Osteoblast (primary cell): ENCODE measurements at regions not wholly inside any gene's neighbourhood (a gene's known extent, or its start where the extent isn't known, plus 50 kb on each side); places are given as distances from the start of the nearest gene placed in this dataset.

ENCODE experiments used
- DNase-seq: peaks from one replicate; pipeline ENCODE4 v3.0.0; 2011; ENCODE audit warnings: low spot score, mixed read lengths; ENCODE audit not compliant: insufficient read length; ENCODE audit errors: missing footprints
- H2AFZ ChIP-seq: 2 replicates; pipeline ENCODE4 v1.6.0; 2011; ENCODE audit warnings: mild to moderate bottlenecking, low read length
- H3K27ac ChIP-seq: 2 replicates; pipeline ENCODE4 v1.5.1; 2011; ENCODE audit warnings: mild to moderate bottlenecking, low read depth, low read length, moderate library complexity
- H3K27me3 ChIP-seq: 2 replicates; pipeline ENCODE4 v1.6.0; 2012; ENCODE audit warnings: mild to moderate bottlenecking, control low read depth, inconsistent platforms, low read length, moderate library complexity; ENCODE audit not compliant: insufficient read depth
- H3K36me3 ChIP-seq: 2 replicates; pipeline ENCODE4 v1.5.1; 2011; ENCODE audit warnings: mild to moderate bottlenecking, low read length, control low read depth, moderate library complexity; ENCODE audit not compliant: insufficient read depth
- H3K4me1 ChIP-seq: 2 replicates; pipeline ENCODE4 v1.5.1; 2011; ENCODE audit warnings: mild to moderate bottlenecking, low read length, control low read depth, moderate library complexity; ENCODE audit not compliant: insufficient read depth
- H3K4me2 ChIP-seq: 2 replicates; pipeline ENCODE4 v1.6.0; 2011; ENCODE audit warnings: mild to moderate bottlenecking, low read length; ENCODE audit not compliant: insufficient read depth
- H3K4me3 ChIP-seq: fragments of 200-600 bp; sonication (generic); 3 replicates; pipeline ENCODE4 v1.5.1; 2012; ENCODE audit warnings: mild to moderate bottlenecking, low read length, inconsistent platforms; ENCODE audit not compliant: insufficient read depth
- H3K79me2 ChIP-seq: 2 replicates; pipeline ENCODE4 v1.6.0; 2012; ENCODE audit warnings: mild to moderate bottlenecking, low read length, control low read depth, inconsistent platforms; ENCODE audit not compliant: insufficient read depth
- H3K9me3 ChIP-seq: 2 replicates; pipeline ENCODE4 v1.5.1; 2011; ENCODE audit warnings: low read depth, low read length, control low read depth
- H4K20me1 ChIP-seq: 2 replicates; pipeline ENCODE4 v1.6.0; 2012; ENCODE audit warnings: mild to moderate bottlenecking, low read length, control low read depth; ENCODE audit not compliant: insufficient read depth
- CTCF ChIP-seq: IDR thresholded peaks from 2 replicates; pipeline ENCODE4 v1.5.1; 2011; ENCODE audit warnings: mild to moderate bottlenecking, low read depth, low read length, moderate library complexity; ENCODE audit errors: extremely low read depth

GRCh38 chr20:19812056-19812455 lies 54.0 kb downstream of the RIN2 start:
- H3K27ac ChIP-seq: peak overlapping the region; percentile 70
- peaks cover 52% of the 10 kb centered on the region for H3K4me1 ChIP-seq
- peaks cover 5% of the 10 kb centered on the region for H3K36me3 ChIP-seq
- H2AFZ ChIP-seq: peak overlapping the region; percentile 17
- no peak for DNase-seq
- TF ChIP-seq CTCF: no peak
- H3K9me3 ChIP-seq: no peaks in the 10 kb centered on the region
- H4K20me1 ChIP-seq: no peaks in the 10 kb centered on the region
- no peak overlapping the region for H3K4me3 ChIP-seq
- no peaks in the 10 kb centered on the region for H3K79me2 ChIP-seq
- H3K4me2 ChIP-seq: no peak overlapping the region
- no peaks in the 10 kb centered on the region for H3K27me3 ChIP-seq

GRCh38 chr20:19812696-19813095 lies 54.6 kb downstream of the RIN2 start:
- TF ChIP-seq CTCF: no peak
- H3K36me3 ChIP-seq: peaks cover 5% of the 10 kb centered on the region
- H3K9me3 ChIP-seq: no peaks in the 10 kb centered on the region
- H3K27me3 ChIP-seq: no peaks in the 10 kb centered on the region
- peak overlapping the region; percentile 70 for H3K27ac ChIP-seq
- H3K4me3 ChIP-seq: no peak overlapping the region
- H3K79me2 ChIP-seq: no peaks in the 10 kb centered on the region
- DNase-seq: no peak
- no peak overlapping the region for H3K4me2 ChIP-seq
- no peak overlapping the region for H2AFZ ChIP-seq
- H3K4me1 ChIP-seq: peaks cover 52% of the 10 kb centered on the region
- no peaks in the 10 kb centered on the region for H4K20me1 ChIP-seq

GRCh38 chr20:19813846-19814640 lies 56.0 kb downstream of the RIN2 start:
- H3K36me3 ChIP-seq: no peaks in the 10 kb centered on the region
- no peak overlapping the region for H2AFZ ChIP-seq
- H4K20me1 ChIP-seq: no peaks in the 10 kb centered on the region
- H3K4me2 ChIP-seq: no peak overlapping the region
- H3K27ac ChIP-seq: peak overlapping the region; percentile 97
- TF ChIP-seq CTCF: no peak
- no peaks in the 10 kb centered on the region for H3K9me3 ChIP-seq
- H3K4me1 ChIP-seq: peaks cover 52% of the 10 kb centered on the region
- no peaks in the 10 kb centered on the region for H3K79me2 ChIP-seq
- H3K27me3 ChIP-seq: no peaks in the 10 kb centered on the region
- DNase-seq: no peak
- no peak overlapping the region for H3K4me3 ChIP-seq

- no peak overlapping the region for H3K4me3 ChIP-seq
- TF ChIP-seq CTCF: no peak
- DNase-seq: peak; percentile 89
- H3K9me3 ChIP-seq: no peaks in the 10 kb centered on the region
- H3K79me2 ChIP-seq: no peaks in the 10 kb centered on the region
- H3K4me1 ChIP-seq: peaks cover 52% of the 10 kb centered on the region
- no peaks in the 10 kb centered on the region for H3K36me3 ChIP-seq
- peak overlapping the region; percentile 49 for H3K4me2 ChIP-seq
- H3K27me3 ChIP-seq: no peaks in the 10 kb centered on the region
- no peaks in the 10 kb centered on the region for H4K20me1 ChIP-seq
- no peak overlapping the region for H2AFZ ChIP-seq
- H3K27ac ChIP-seq: peak overlapping the region; percentile 97
Observed at GRCh38 chr20:19815553-19815991, 57.5 kb downstream of the RIN2 start.
